IPS DF 6.9 (cell line): ENCODE measurements at regions not wholly inside any gene's neighbourhood (a gene's known extent, or its start where the extent isn't known, plus 50 kb on each side); places are given as distances from the start of the nearest gene placed in this dataset.

Experiments used
- DNase-seq: peaks from one replicate; pipeline ENCODE4 v3.0.0-alpha.2; 2013; ENCODE audit warnings: low read depth, low spot score
- H3K27ac ChIP-seq: one replicate; pipeline ENCODE4 v1.5.1; 2013; ENCODE audit warnings: low read length, control low read depth
- H3K27me3 ChIP-seq: 2 replicates; pipeline ENCODE4 v1.6.1; 2013; ENCODE audit warnings: mild to moderate bottlenecking, low read length; ENCODE audit not compliant: control insufficient read depth, insufficient read depth
- H3K36me3 ChIP-seq: 2 replicates; pipeline ENCODE4 v1.6.1; 2013; ENCODE audit warnings: low read length; ENCODE audit not compliant: control insufficient read depth, insufficient read depth
- H3K4me1 ChIP-seq: 2 replicates; pipeline ENCODE4 v1.6.1; 2013; ENCODE audit warnings: low read length; ENCODE audit not compliant: control insufficient read depth, insufficient read depth
- H3K4me3 ChIP-seq: 2 replicates; pipeline ENCODE4 v1.5.1; 2013; ENCODE audit warnings: mild to moderate bottlenecking, low read length
- H3K9me3 ChIP-seq: 2 replicates; pipeline ENCODE4 v1.6.1; 2013; ENCODE audit warnings: low read length, inconsistent platforms; ENCODE audit not compliant: control insufficient read depth, insufficient read depth
- WGBS: extraction: QIAGEN DNeasy Blood & Tissue Kit; methylation state at CpG from one replicate; pipeline ENCODE4 v1.1.7; 2013; ENCODE audit warnings: mixed read lengths, missing lambda C conversion rate; ENCODE audit not compliant: insufficient read length, insufficient coverage; 5-methylcytosine and 5-hydroxymethylcytosine counted together

GRCh38 chr5:105150323-105150722, 1587.7 kb upstream of the NUDT12 start:
- no peak for DNase-seq
- no CpG with 5 or more reads among the region's 3 CpGs for WGBS
- H3K36me3 ChIP-seq = no peaks in the 10 kb centered on the region
- no peaks in the 10 kb centered on the region for H3K4me1 ChIP-seq
- H3K27ac ChIP-seq = no peak overlapping the region
- H3K9me3 ChIP-seq = no peaks in the 10 kb centered on the region
- no peaks in the 10 kb centered on the region for H3K27me3 ChIP-seq
- no peak overlapping the region for H3K4me3 ChIP-seq

GRCh38 chr5:105146867-105147266, 1584.3 kb upstream of the NUDT12 start:
- Histone ChIP-seq H3K27me3 (no peaks in the 10 kb centered on the region), H3K9me3 (no peaks in the 10 kb centered on the region), H3K27ac (no peak overlapping the region), H3K36me3 (no peaks in the 10 kb centered on the region), H3K4me3 (no peak overlapping the region), H3K4me1 (no peaks in the 10 kb centered on the region)
- DNase-seq = no peak
- no CpG with 5 or more reads among the region's 2 CpGs for WGBS

GRCh38 chr5:105145152-105145551, 1582.6 kb upstream of the NUDT12 start:
- Histone ChIP-seq H3K4me1 (no peaks in the 10 kb centered on the region), H3K9me3 (no peaks in the 10 kb centered on the region), H3K27me3 (no peaks in the 10 kb centered on the region), H3K4me3 (no peak overlapping the region), H3K36me3 (no peaks in the 10 kb centered on the region), H3K27ac (no peak overlapping the region)
- WGBS = no CpG with 5 or more reads among the region's 8 CpGs
- no peak for DNase-seq

- no peaks in the 10 kb centered on the region for H3K27me3 ChIP-seq
- H3K4me3 ChIP-seq = no peak overlapping the region
- no peaks in the 10 kb centered on the region for H3K4me1 ChIP-seq
- no peak for DNase-seq
- no peaks in the 10 kb centered on the region for H3K36me3 ChIP-seq
- no peak overlapping the region for H3K27ac ChIP-seq
- H3K9me3 ChIP-seq = no peaks in the 10 kb centered on the region
These were observed 1571.7 kb upstream of the NUDT12 start for GRCh38 chr5:105134328-105134727.

- WGBS = no CpG with 5 or more reads among the region's 3 CpGs
These were observed 1570.5 kb upstream of the NUDT12 start for GRCh38 chr5:105133087-105133486.

GRCh38 chr5:105132581-105132980, 1570.0 kb upstream of the NUDT12 start:
- H3K36me3 ChIP-seq = no peaks in the 10 kb centered on the region
- no peaks in the 10 kb centered on the region for H3K4me1 ChIP-seq
- no peaks in the 10 kb centered on the region for H3K9me3 ChIP-seq
- DNase-seq = no peak
- no peaks in the 10 kb centered on the region for H3K27me3 ChIP-seq
- WGBS = no CpG with 5 or more reads among the region's 1 CpG
- H3K4me3 ChIP-seq = no peak overlapping the region
- H3K27ac ChIP-seq = no peak overlapping the region

More at GRCh38 chr5:105133087-105133486, 1570.5 kb upstream of the NUDT12 start:
- no peak overlapping the region for H3K27ac ChIP-seq
- no peaks in the 10 kb centered on the region for H3K36me3 ChIP-seq
- no peak overlapping the region for H3K4me3 ChIP-seq
- H3K27me3 ChIP-seq = no peaks in the 10 kb centered on the region
- no peaks in the 10 kb centered on the region for H3K4me1 ChIP-seq
- H3K9me3 ChIP-seq = no peaks in the 10 kb centered on the region
- DNase-seq = no peak

- Histone ChIP-seq H3K27ac (no peak overlapping the region), H3K9me3 (no peaks in the 10 kb centered on the region), H3K4me3 (no peak overlapping the region), H3K27me3 (no peaks in the 10 kb centered on the region), H3K36me3 (no peaks in the 10 kb centered on the region), H3K4me1 (no peaks in the 10 kb centered on the region)
- no peak for DNase-seq
- WGBS = no CpG with 5 or more reads among the region's 3 CpGs
These were observed 1568.5 kb upstream of the NUDT12 start for GRCh38 chr5:105131045-105131444.

- Histone ChIP-seq H3K27me3 (no peaks in the 10 kb centered on the region), H3K27ac (no peak overlapping the region), H3K4me1 (no peaks in the 10 kb centered on the region), H3K36me3 (no peaks in the 10 kb centered on the region), H3K9me3 (no peaks in the 10 kb centered on the region), H3K4me3 (no peak overlapping the region)
- DNase-seq = no peak
- no CpG with 5 or more reads among the region's 2 CpGs for WGBS
These were observed 1539.0 kb upstream of the NUDT12 start for GRCh38 chr5:105101577-105101976.

- no CpG with 5 or more reads among the region's 2 CpGs for WGBS
- DNase-seq = no peak
- H3K36me3 ChIP-seq = no peaks in the 10 kb centered on the region
- H3K4me1 ChIP-seq = no peaks in the 10 kb centered on the region
- no peaks in the 10 kb centered on the region for H3K9me3 ChIP-seq
- no peaks in the 10 kb centered on the region for H3K27me3 ChIP-seq
- H3K27ac ChIP-seq = no peak overlapping the region
- H3K4me3 ChIP-seq = no peak overlapping the region
These were observed 1526.4 kb upstream of the NUDT12 start for GRCh38 chr5:105088961-105089360.

- H3K9me3 ChIP-seq = no peaks in the 10 kb centered on the region
- no peaks in the 10 kb centered on the region for H3K4me1 ChIP-seq
- DNase-seq = no peak
- no peak overlapping the region for H3K27ac ChIP-seq
- H3K36me3 ChIP-seq = no peaks in the 10 kb centered on the region
- no CpG with 5 or more reads among the region's 3 CpGs for WGBS
- no peak overlapping the region for H3K4me3 ChIP-seq
- H3K27me3 ChIP-seq = no peaks in the 10 kb centered on the region
These were observed 1525.5 kb upstream of the NUDT12 start for GRCh38 chr5:105088102-105088501.

- no CpG with 5 or more reads among the region's 1 CpG for WGBS
- no peaks in the 10 kb centered on the region; the same call in 1 of the 2 replicates for H3K4me1 ChIP-seq
These were observed 1495.3 kb upstream of the NUDT12 start for GRCh38 chr5:105057893-105058292.

More at GRCh38 chr5:105057893-105058292, 1495.3 kb upstream of the NUDT12 start:
- Histone ChIP-seq H3K9me3 (0 out of 2 replicates have a peak, but pooled peaks cover 2% of the 10 kb centered on the region), H3K4me3 (no peak overlapping the region), H3K36me3 (no peaks in the 10 kb centered on the region; the same call in 1 of the 2 replicates), H3K27ac (no peak overlapping the region), H3K27me3 (no peaks in the 10 kb centered on the region)
- DNase-seq = no peak
